ENCODE measurements at regions not wholly inside any gene's neighbourhood (a gene's known extent, or its start where the extent isn't known, plus 50 kb on each side); places are given as distances from the start of the nearest gene placed in this dataset.
A peak's percentile ranks its signal among the peaks of the same experiment; 100 is the strongest.

GRCh38 chr10:30725661-30726060 is 96.1 kb upstream of the LYZL2 start:
- no peaks in the 10 kb centered on the region for H3K36me3 Mint-ChIP-seq (ENCODE audit: unreplicated experiment)
- no peaks in the 10 kb centered on the region for H3K27me3 Mint-ChIP-seq (ENCODE audit: unreplicated experiment)
- H3K4me1 Mint-ChIP-seq (ENCODE audit: unreplicated experiment): peaks cover 7% of the 10 kb centered on the region
- no peak for TF ChIP-seq CTCF (IDR thresholded peaks at IDR 0.05)
- no peak overlapping the region for H3K4me3 Mint-ChIP-seq (ENCODE audit: unreplicated experiment)
- DNase-seq (ENCODE audit: extremely low spot score, unreplicated experiment): no peak
- H3K27ac Mint-ChIP-seq (ENCODE audit: unreplicated experiment): no peak overlapping the region
- H3K9me3 Mint-ChIP-seq (ENCODE audit: unreplicated experiment): peaks cover 6% of the 10 kb centered on the region

GRCh38 chr10:30724296-30724695 is 94.7 kb upstream of the LYZL2 start:
- no peak for DNase-seq (ENCODE audit: extremely low spot score, unreplicated experiment)
- Mint-ChIP-seq H3K27ac (ENCODE audit: unreplicated experiment) (no peak overlapping the region), H3K27me3 (ENCODE audit: unreplicated experiment) (peaks cover 8% of the 10 kb centered on the region), H3K4me1 (ENCODE audit: unreplicated experiment) (peaks cover 9% of the 10 kb centered on the region), H3K36me3 (ENCODE audit: unreplicated experiment) (no peaks in the 10 kb centered on the region), H3K9me3 (ENCODE audit: unreplicated experiment) (no peaks in the 10 kb centered on the region), H3K4me3 (ENCODE audit: unreplicated experiment) (no peak overlapping the region)
- TF ChIP-seq CTCF (IDR thresholded peaks at IDR 0.05): no peak

DNA sequence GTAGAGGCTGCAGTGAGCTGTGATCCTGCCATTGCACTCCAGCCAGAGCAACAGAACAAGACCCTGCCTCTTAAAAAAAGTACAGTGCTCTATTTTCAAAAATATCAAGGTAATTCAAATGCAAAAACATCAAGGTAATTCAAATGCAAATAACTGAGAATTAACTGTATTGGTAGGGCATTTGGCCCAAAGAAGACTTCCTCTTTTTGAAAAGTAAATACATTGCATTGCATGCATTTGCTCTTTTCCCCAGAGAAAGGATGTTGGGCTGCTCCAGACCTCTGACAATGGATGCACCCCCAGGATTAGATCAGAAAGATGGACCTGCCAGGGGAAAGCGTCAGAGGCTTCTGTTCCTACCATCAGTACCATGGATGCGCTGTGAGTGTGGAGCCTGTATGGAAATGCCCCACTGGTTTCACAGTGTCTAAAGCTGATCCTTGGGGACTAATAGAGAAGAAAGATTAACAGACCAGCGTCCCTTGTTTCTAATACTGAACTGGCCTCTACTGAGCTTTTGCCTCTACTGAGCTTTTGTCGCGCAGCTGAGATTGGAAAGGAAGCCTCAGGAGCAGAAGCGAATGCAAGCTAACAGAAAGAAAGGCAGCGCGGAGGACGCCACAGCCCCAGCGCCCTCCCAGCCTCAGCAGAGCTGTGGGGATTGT is 93.5 kb upstream of the LYZL2 start:
- no peaks in the 10 kb centered on the region for H3K36me3 Mint-ChIP-seq (ENCODE audit: unreplicated experiment)
- no peak for TF ChIP-seq CTCF (IDR thresholded peaks at IDR 0.05)
- H3K27ac Mint-ChIP-seq (ENCODE audit: unreplicated experiment): no peak overlapping the region
- H3K27me3 Mint-ChIP-seq (ENCODE audit: unreplicated experiment): peaks cover 16% of the 10 kb centered on the region
- no peak for DNase-seq (ENCODE audit: extremely low spot score, unreplicated experiment)
- H3K4me3 Mint-ChIP-seq (ENCODE audit: unreplicated experiment): no peak overlapping the region
- peaks cover 9% of the 10 kb centered on the region for H3K4me1 Mint-ChIP-seq (ENCODE audit: unreplicated experiment)
- no peaks in the 10 kb centered on the region for H3K9me3 Mint-ChIP-seq (ENCODE audit: unreplicated experiment)

- no peak for TF ChIP-seq CTCF (IDR thresholded peaks at IDR 0.05)
- Mint-ChIP-seq H3K27me3 (ENCODE audit: unreplicated experiment) (peaks cover 26% of the 10 kb centered on the region), H3K36me3 (ENCODE audit: unreplicated experiment) (no peaks in the 10 kb centered on the region), H3K4me1 (ENCODE audit: unreplicated experiment) (peaks cover 2% of the 10 kb centered on the region), H3K9me3 (ENCODE audit: unreplicated experiment) (no peaks in the 10 kb centered on the region), H3K27ac (ENCODE audit: unreplicated experiment) (no peak overlapping the region), H3K4me3 (ENCODE audit: unreplicated experiment) (no peak overlapping the region)
- no peak for DNase-seq (ENCODE audit: extremely low spot score, unreplicated experiment)
Measured at GRCh38 chr10:30719832-30720231, 90.3 kb upstream of the LYZL2 start.

GRCh38 chr10:30709700-30710358 is 80.3 kb upstream of the LYZL2 start:
- peak; percentile 42 for DNase-seq (ENCODE audit: extremely low spot score, unreplicated experiment)
- Mint-ChIP-seq H3K36me3 (ENCODE audit: unreplicated experiment) (peaks cover 3% of the 10 kb centered on the region), H3K4me3 (ENCODE audit: unreplicated experiment) (no peak overlapping the region), H3K9me3 (ENCODE audit: unreplicated experiment) (peaks cover 9% of the 10 kb centered on the region), H3K27me3 (ENCODE audit: unreplicated experiment) (peaks cover 5% of the 10 kb centered on the region), H3K27ac (ENCODE audit: unreplicated experiment) (no peak overlapping the region), H3K4me1 (ENCODE audit: unreplicated experiment) (peaks cover 5% of the 10 kb centered on the region)
- no peak for TF ChIP-seq CTCF (IDR thresholded peaks at IDR 0.05)
